22Rv1 (cell line): ENCODE measurements at regions not wholly inside any gene's neighbourhood (a gene's known extent, or its start where the extent isn't known, plus 50 kb on each side); places are given as distances from the start of the nearest gene placed in this dataset.

Experiments used
- CTCF ChIP-seq: fragments of 450-650 bp; IDR thresholded peaks from 2 replicates; pipeline ENCODE4 v1.5.1; 2017; ENCODE audit warnings: mild to moderate bottlenecking
- ZFX ChIP-seq: fragments of 450-650 bp; IDR thresholded peaks from 2 replicates; pipeline ENCODE4 v1.6.1; 2017; ENCODE audit warnings: antibody characterized with exemption, borderline replicate concordance

GRCh38 chr15:93570527-93570926 lies 481.5 kb upstream of the RGMA start:
- TF ChIP-seq CTCF (no peak), ZFX (no peak)
